ENCODE measurements at regions not wholly inside any gene's neighbourhood (a gene's known extent, or its start where the extent isn't known, plus 50 kb on each side); places are given as distances from the start of the nearest gene placed in this dataset.

- TF ChIP-seq CTCF (IDR thresholded peaks at IDR 0.05; ENCODE audit: insufficient read depth, low read depth, low read length, missing control alignments) = no peak
- no peak for DNase-seq (ENCODE audit: low read depth)
- no peak overlapping the region for H3K4me3 ChIP-seq (ENCODE audit: low read depth, low read length)
Measured at GRCh38 chr11:70780246-70780535, 381.9 kb downstream of the CTTN start.

DNA sequence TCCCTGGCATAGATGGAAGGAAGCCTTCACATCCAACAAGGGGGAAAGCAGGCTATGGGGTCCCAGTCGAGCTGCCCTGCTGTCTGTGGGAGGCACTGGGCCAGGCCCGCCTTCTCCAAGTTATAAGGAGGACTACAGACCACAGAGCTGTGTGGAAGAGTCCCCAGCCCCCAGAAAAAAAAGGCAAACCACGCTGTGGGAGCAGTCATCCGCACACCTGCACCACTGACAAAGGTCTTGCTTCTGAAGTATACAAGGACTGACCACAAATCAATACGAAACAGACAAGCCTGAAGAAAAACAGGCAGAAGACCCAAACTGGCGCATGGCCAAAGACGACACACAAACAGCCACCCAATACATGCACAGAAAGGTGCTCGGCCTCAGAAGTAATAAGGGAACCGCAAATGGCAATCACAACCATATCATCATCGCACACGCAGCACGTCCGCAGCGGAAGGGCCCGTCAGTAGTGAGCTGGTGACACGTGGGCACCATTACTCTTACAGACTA, 384.1 kb downstream of the CTTN start:
- no peak for DNase-seq (ENCODE audit: low read depth)
- no peak for TF ChIP-seq CTCF (IDR thresholded peaks at IDR 0.05; ENCODE audit: insufficient read depth, low read depth, low read length, missing control alignments)
- no peak overlapping the region for H3K4me3 ChIP-seq (ENCODE audit: low read depth, low read length)

GRCh38 chr11:70783356-70783755, 385.0 kb downstream of the CTTN start:
- no peak overlapping the region for H3K4me3 ChIP-seq (ENCODE audit: low read depth, low read length)
- TF ChIP-seq CTCF (IDR thresholded peaks at IDR 0.05; ENCODE audit: insufficient read depth, low read depth, low read length, missing control alignments) = no peak
- DNase-seq (ENCODE audit: low read depth) = no peak

DNA sequence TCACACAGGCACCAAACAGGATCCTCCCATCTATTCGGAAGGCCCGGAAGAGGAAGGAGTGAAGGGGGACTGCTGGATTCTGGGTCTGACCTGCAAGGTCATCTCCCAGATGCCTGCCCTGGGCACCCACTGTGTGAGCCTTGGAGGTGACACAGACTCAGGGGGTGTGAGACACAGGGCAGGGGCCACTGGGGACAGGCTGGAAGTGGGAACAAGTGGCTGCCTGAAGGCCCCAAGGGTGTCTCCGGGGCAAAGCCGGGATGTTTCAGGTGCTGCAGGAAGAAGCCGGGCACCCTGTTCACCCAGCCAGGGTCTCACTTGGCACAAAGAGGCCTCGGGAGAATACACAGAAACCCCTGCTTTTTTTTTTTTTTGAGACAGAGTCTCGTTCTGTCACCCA, 385.5 kb downstream of the CTTN start:
- no peak overlapping the region for H3K4me3 ChIP-seq (ENCODE audit: low read depth, low read length)
- DNase-seq (ENCODE audit: low read depth) = no peak
- TF ChIP-seq CTCF (IDR thresholded peaks at IDR 0.05; ENCODE audit: insufficient read depth, low read depth, low read length, missing control alignments) = no peak

GRCh38 chr11:70785372-70785771, 387.0 kb downstream of the CTTN start:
- no peak for TF ChIP-seq CTCF (IDR thresholded peaks at IDR 0.05; ENCODE audit: insufficient read depth, low read depth, low read length, missing control alignments)
- H3K4me3 ChIP-seq (ENCODE audit: low read depth, low read length) = no peak overlapping the region
- no peak for DNase-seq (ENCODE audit: low read depth)

- TF ChIP-seq CTCF (IDR thresholded peaks at IDR 0.05; ENCODE audit: insufficient read depth, low read depth, low read length, missing control alignments) = no peak
- no peak for DNase-seq (ENCODE audit: low read depth)
- H3K4me3 ChIP-seq (ENCODE audit: low read depth, low read length) = no peak overlapping the region
Measured at GRCh38 chr11:70786021-70786665, 387.8 kb downstream of the CTTN start.

Measured in GM12865 (cell line).